OCI-LY3 (cell line): ENCODE measurements at regions not wholly inside any gene's neighbourhood (a gene's known extent, or its start where the extent isn't known, plus 50 kb on each side); places are given as distances from the start of the nearest gene placed in this dataset.

Experiments
- EZH2phosphoT487 ChIP-seq: fragments of 200-600 bp; shearing (Covaris generic); IDR thresholded peaks from 2 replicates; pipeline ENCODE4 v1.6.1; 2018; ENCODE audit warnings: antibody characterized with exemption, mixed run types, low read depth
- TF ChIP-seq, protein P1 (sequence below): fragments of 200-600, 300-600 bp; sonication (generic); IDR thresholded peaks from 2 replicates; pipeline ENCODE4 v1.5.1; 2014; ENCODE audit warnings: antibody characterized with exemption, low read length, low read depth

DNA sequence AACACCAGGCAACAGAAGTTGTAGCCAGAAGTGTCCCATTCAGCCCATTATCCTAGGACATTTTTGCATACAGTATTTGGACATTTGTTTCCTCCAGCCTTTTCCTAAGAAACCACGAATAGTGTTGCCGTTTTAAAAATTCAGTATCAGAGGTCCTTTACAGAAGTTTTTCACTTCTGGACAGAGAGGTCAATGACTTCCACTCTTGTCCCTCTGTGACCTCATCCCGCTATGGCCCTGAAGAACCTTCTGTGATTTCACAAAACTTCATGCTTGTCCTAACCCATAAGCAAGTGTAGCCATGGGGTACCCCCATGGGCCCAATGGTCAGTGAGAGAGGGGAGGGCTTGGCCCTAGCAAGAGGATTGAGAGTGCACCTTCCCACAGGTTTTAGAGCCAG is 364.8 kb downstream of the TNS3 start:
- TF ChIP-seq, protein P1, sequence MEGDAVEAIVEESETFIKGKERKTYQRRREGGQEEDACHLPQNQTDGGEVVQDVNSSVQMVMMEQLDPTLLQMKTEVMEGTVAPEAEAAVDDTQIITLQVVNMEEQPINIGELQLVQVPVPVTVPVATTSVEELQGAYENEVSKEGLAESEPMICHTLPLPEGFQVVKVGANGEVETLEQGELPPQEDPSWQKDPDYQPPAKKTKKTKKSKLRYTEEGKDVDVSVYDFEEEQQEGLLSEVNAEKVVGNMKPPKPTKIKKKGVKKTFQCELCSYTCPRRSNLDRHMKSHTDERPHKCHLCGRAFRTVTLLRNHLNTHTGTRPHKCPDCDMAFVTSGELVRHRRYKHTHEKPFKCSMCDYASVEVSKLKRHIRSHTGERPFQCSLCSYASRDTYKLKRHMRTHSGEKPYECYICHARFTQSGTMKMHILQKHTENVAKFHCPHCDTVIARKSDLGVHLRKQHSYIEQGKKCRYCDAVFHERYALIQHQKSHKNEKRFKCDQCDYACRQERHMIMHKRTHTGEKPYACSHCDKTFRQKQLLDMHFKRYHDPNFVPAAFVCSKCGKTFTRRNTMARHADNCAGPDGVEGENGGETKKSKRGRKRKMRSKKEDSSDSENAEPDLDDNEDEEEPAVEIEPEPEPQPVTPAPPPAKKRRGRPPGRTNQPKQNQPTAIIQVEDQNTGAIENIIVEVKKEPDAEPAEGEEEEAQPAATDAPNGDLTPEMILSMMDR: no peak
- no peak for TF ChIP-seq EZH2phosphoT487
